HCT116 (cell line): ENCODE measurements at regions not wholly inside any gene's neighbourhood (a gene's known extent, or its start where the extent isn't known, plus 50 kb on each side); places are given as distances from the start of the nearest gene placed in this dataset.

ENCODE experiments used
- ATAC-seq: fragments of 200-7000 bp; cut with Tn5 transposase; 2 replicates; pipeline ENCODE4 v1.9.1; 2020; ENCODE audit warnings: mild to moderate bottlenecking, moderate library complexity
- BruUV-seq: library from RNA; stranded (reverse); fragments of 400-500 nt; replicated peaks from 2 replicates; lab custom pipeline; 2021; lab: Mats Ljungman, UMichigan
- CTCF ChIA-PET: fragments of 300-600 bp; sonication (Branson Sonifier 250); formaldehyde crosslinking; loops from one replicate; lab custom pipeline; 2021; ENCODE audit warnings: antibody characterized with exemption; lab: Charles Lee
- POLR2A ChIA-PET: fragments of 300-600, 350-600 bp; sonication (Branson Sonifier 250); formaldehyde crosslinking; loops from one replicate; lab custom pipeline; 2021; ENCODE audit warnings: antibody characterized with exemption; lab: Charles Lee
- RAD21 ChIA-PET, 2 experiments: fragments of 300-600 bp; sonication (Branson Sonifier 250); formaldehyde crosslinking; loops; one replicate each; lab custom pipeline; 2023; ENCODE audit warnings: low total read pairs in 2 of 2; ENCODE audit not compliant: uncharacterized antibody in 2 of 2, unreplicated experiment in 2 of 2, low non-redundant PET in 1 of 2; lab: Charles Lee
- DNase-seq: peaks from one replicate; pipeline ENCODE4 v3.0.0-alpha.2; 2010; ENCODE audit warnings: low read depth, low spot score
- H2AFZ ChIP-seq: fragments of 200-600 bp; shearing (Covaris generic), sonication (generic); 2 replicates; pipeline ENCODE4 v1.6.1; 2017; ENCODE audit warnings: low read depth, mixed run types, mixed read lengths, antibody characterized with exemption, low read length; ENCODE audit not compliant: poor library complexity, severe bottlenecking
- H3K27ac ChIP-seq: 2 replicates; pipeline ENCODE4 v1.5.1; 2012; ENCODE audit warnings: low read depth, low read length
- H3K27me3 ChIP-seq: fragments of 200-600 bp; sonication (generic); 2 replicates; pipeline ENCODE4 v1.6.1; 2016; ENCODE audit warnings: mixed run types, low read length, mixed read lengths; ENCODE audit not compliant: insufficient read depth
- H3K36me3 ChIP-seq, 2 experiments: fragments of 200-500 bp in 1 of 2; fragments of 200-600 bp in 1 of 2; sonication (Bioruptor generic) in 1 of 2; sonication (generic) in 1 of 2; 2 replicates each; pipeline versions ENCODE4 v1.5.1 to v1.6.1; 2014 to 2016; ENCODE audit warnings: low read length in 2 of 2, inconsistent platforms in 1 of 2, mixed read lengths in 1 of 2, mixed run types in 1 of 2; ENCODE audit not compliant: insufficient read depth in 2 of 2, control insufficient read depth in 1 of 2
- H3K4me1 ChIP-seq, 2 experiments: fragments of 200-600 bp in 1 of 2; sonication (generic) in 1 of 2; 2 replicates each; pipeline versions ENCODE4 v1.5.1 to v1.6.1; 2012 to 2017; ENCODE audit warnings: low read length in 2 of 2, inconsistent platforms in 1 of 2, mild to moderate bottlenecking in 1 of 2, mixed read lengths in 1 of 2, mixed run types in 1 of 2, moderate library complexity in 1 of 2; ENCODE audit not compliant: insufficient read depth in 2 of 2, control insufficient read depth in 1 of 2
- H3K4me2 ChIP-seq: fragments of 200-600 bp; sonication (generic); 2 replicates; pipeline ENCODE4 v1.6.1; 2017; ENCODE audit warnings: mixed run types, low read length, mixed read lengths
- H3K4me3 ChIP-seq, 2 experiments: fragments of 200-600 bp in 1 of 2; sonication (generic) in 1 of 2; replicated peaks in 1 of 2; 2 replicates each; pipeline ENCODE4 v1.5.1; 2011 to 2016; ENCODE audit warnings: low read length in 2 of 2, control low read depth in 1 of 2, low read depth in 1 of 2, mild to moderate bottlenecking in 1 of 2, mixed read lengths in 1 of 2, mixed run types in 1 of 2
- H3K79me2 ChIP-seq: fragments of 200-600 bp; sonication (generic); 2 replicates; pipeline ENCODE4 v1.6.1; 2017; ENCODE audit warnings: mild to moderate bottlenecking, mixed run types, low read length, moderate library complexity, mixed read lengths; ENCODE audit not compliant: insufficient read depth
- H3K9ac ChIP-seq: fragments of 200-600 bp; sonication (generic); 2 replicates; pipeline ENCODE4 v1.6.1; 2016; ENCODE audit warnings: low read length, mixed read lengths
- H3K9me2 ChIP-seq: fragments of 200-600 bp; sonication (generic), shearing (Covaris generic); 2 replicates; pipeline ENCODE4 v1.6.1; 2017; ENCODE audit warnings: mixed run types, mild to moderate bottlenecking, moderate library complexity; ENCODE audit not compliant: insufficient read depth
- H3K9me3 ChIP-seq, 2 experiments: fragments of 200-500 bp in 1 of 2; fragments of 200-600 bp in 1 of 2; sonication (Bioruptor generic) in 1 of 2; sonication (generic) in 1 of 2; 2 replicates each; pipeline ENCODE4 v1.6.1; 2014 to 2017; ENCODE audit warnings: low read length in 2 of 2, mixed read lengths in 2 of 2, inconsistent platforms in 1 of 2, low read depth in 1 of 2, mild to moderate bottlenecking in 1 of 2, mixed run types in 1 of 2, moderate library complexity in 1 of 2; ENCODE audit not compliant: control insufficient read depth in 1 of 2, insufficient read depth in 1 of 2
- H4K20me1 ChIP-seq: fragments of 200-600 bp; sonication (generic), shearing (Covaris generic); 2 replicates; pipeline ENCODE4 v1.6.1; 2017; ENCODE audit warnings: mixed run types, mild to moderate bottlenecking, moderate library complexity; ENCODE audit not compliant: insufficient read depth
- CBX3 ChIP-seq: IDR thresholded peaks from 2 replicates; pipeline ENCODE4 v1.6.1; 2012; ENCODE audit warnings: low read depth
- CEBPB ChIP-seq: IDR thresholded peaks from 2 replicates; pipeline ENCODE4 v1.6.1; 2012; ENCODE audit warnings: low read depth
- EGR1 ChIP-seq: IDR thresholded peaks from 2 replicates; pipeline ENCODE4 v1.6.1; 2012; ENCODE audit warnings: low read depth
- ELF1 ChIP-seq: IDR thresholded peaks from 2 replicates; pipeline ENCODE4 v1.6.1; 2012; ENCODE audit warnings: low read depth, borderline replicate concordance
- POLR2A ChIP-seq: IDR thresholded peaks from 2 replicates; pipeline ENCODE4 v1.7.0; 2011; ENCODE audit warnings: borderline replicate concordance; ENCODE audit not compliant: insufficient read depth, insufficient read length; ENCODE audit errors: extremely low read depth
- POLR2AphosphoS5 ChIP-seq: IDR thresholded peaks from 2 replicates; pipeline ENCODE4 v1.6.1; 2011; ENCODE audit warnings: mild to moderate bottlenecking, low read depth, low read length, moderate library complexity
- SIN3A ChIP-seq: IDR thresholded peaks from 2 replicates; pipeline ENCODE4 v1.6.1; 2012; ENCODE audit warnings: low read depth
- SP1 ChIP-seq: IDR thresholded peaks from 2 replicates; pipeline ENCODE4 v1.6.1; 2012; ENCODE audit warnings: low read depth
- TCF7L2 ChIP-seq: IDR thresholded peaks from 2 replicates; pipeline ENCODE4 v1.7.0; 2011; ENCODE audit warnings: borderline replicate concordance, inconsistent platforms; ENCODE audit not compliant: insufficient read depth, insufficient read length; ENCODE audit errors: extremely low read depth
- ZNF274 ChIP-seq: fragments of 200-500 bp; sonication (Bioruptor generic); IDR thresholded peaks from 2 replicates; pipeline ENCODE4 v1.6.1; 2014; ENCODE audit warnings: mild to moderate bottlenecking, low read depth, low read length, inconsistent platforms
- intact Hi-C: fragments of 100-400 bp; cut with micrococcal nuclease; formaldehyde crosslinking; loops from 2 replicates; pipeline ENCODE4 v1.10.0; 2022
- TF ChIP-seq, protein P1 (sequence below): IDR thresholded peaks from 2 replicates; pipeline ENCODE4 v1.6.1; 2012
- TF ChIP-seq, protein P2 (sequence below): IDR thresholded peaks from 2 replicates; pipeline ENCODE4 v1.6.1; 2012; ENCODE audit warnings: low read depth
- TF ChIP-seq, protein P3 (sequence below): IDR thresholded peaks from 2 replicates; pipeline ENCODE4 v1.6.1; 2012
- TF ChIP-seq, protein P4 (sequence below), 3 experiments: fragments of 200-600 bp in 1 of 3; sonication (generic) in 1 of 3; IDR thresholded peaks in 2 of 3; conservative IDR thresholded peaks in 1 of 3; 2 replicates each; pipeline ENCODE4 v1.5.1; 2012 to 2017; ENCODE audit warnings: low read depth in 2 of 3, low read length in 2 of 3, antibody characterized with exemption in 1 of 3, borderline replicate concordance in 1 of 3, control low read depth in 1 of 3, mild to moderate bottlenecking in 1 of 3, mixed read lengths in 1 of 3, mixed run types in 1 of 3, moderate library complexity in 1 of 3; ENCODE audit not compliant: insufficient read depth in 1 of 3

DNA sequence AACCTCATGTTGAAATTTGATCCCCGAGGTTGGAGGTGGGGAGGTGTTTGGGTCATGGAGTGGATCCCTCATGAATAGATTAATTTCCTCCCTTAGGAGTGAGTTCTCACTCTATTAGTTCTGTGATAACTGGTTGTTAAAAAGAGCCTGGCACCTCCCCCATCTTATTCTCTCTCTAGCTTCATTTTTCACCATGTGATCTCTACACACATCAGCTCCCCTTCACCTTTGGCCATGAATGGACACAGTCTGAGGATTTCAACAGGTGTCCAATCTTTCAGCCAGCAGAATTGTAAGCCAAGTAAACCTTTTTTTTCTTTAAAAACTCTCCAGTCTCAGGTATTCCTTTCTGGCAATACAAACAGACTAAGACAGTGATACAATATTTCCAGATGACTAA lies 602.0 kb upstream of the FAM98A start:
- ChIA-PET POLR2A (no interaction called here), RAD21 (no interaction called here)

More for the DNA sequence above, 602.0 kb upstream of the FAM98A start:
- ATAC-seq (no peak), DNase-seq (no peak)
- no peaks in the 10 kb centered on the region for H3K9me2 ChIP-seq
- H3K36me3 ChIP-seq: no peaks in the 10 kb centered on the region
- CTCF ChIA-PET: no interaction called here
- no peaks in the 10 kb centered on the region for H3K79me2 ChIP-seq
- BruUV-seq: no TSS peak
- TF ChIP-seq, protein P1, sequence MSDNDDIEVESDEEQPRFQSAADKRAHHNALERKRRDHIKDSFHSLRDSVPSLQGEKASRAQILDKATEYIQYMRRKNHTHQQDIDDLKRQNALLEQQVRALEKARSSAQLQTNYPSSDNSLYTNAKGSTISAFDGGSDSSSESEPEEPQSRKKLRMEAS: no peak
- no peak for TF ChIP-seq EGR1
- TF ChIP-seq, protein P2, sequence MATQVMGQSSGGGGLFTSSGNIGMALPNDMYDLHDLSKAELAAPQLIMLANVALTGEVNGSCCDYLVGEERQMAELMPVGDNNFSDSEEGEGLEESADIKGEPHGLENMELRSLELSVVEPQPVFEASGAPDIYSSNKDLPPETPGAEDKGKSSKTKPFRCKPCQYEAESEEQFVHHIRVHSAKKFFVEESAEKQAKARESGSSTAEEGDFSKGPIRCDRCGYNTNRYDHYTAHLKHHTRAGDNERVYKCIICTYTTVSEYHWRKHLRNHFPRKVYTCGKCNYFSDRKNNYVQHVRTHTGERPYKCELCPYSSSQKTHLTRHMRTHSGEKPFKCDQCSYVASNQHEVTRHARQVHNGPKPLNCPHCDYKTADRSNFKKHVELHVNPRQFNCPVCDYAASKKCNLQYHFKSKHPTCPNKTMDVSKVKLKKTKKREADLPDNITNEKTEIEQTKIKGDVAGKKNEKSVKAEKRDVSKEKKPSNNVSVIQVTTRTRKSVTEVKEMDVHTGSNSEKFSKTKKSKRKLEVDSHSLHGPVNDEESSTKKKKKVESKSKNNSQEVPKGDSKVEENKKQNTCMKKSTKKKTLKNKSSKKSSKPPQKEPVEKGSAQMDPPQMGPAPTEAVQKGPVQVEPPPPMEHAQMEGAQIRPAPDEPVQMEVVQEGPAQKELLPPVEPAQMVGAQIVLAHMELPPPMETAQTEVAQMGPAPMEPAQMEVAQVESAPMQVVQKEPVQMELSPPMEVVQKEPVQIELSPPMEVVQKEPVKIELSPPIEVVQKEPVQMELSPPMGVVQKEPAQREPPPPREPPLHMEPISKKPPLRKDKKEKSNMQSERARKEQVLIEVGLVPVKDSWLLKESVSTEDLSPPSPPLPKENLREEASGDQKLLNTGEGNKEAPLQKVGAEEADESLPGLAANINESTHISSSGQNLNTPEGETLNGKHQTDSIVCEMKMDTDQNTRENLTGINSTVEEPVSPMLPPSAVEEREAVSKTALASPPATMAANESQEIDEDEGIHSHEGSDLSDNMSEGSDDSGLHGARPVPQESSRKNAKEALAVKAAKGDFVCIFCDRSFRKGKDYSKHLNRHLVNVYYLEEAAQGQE: no peak
- no peak for TF ChIP-seq ZNF274
- TF ChIP-seq, protein P3, sequence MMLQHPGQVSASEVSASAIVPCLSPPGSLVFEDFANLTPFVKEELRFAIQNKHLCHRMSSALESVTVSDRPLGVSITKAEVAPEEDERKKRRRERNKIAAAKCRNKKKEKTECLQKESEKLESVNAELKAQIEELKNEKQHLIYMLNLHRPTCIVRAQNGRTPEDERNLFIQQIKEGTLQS: no peak
- TF ChIP-seq SIN3A: no peak
- TF ChIP-seq CBX3: no peak
- no peak for TF ChIP-seq POLR2A
- no peak for TF ChIP-seq ELF1
- no peak for TF ChIP-seq TCF7L2
- TF ChIP-seq CEBPB: no peak
- TF ChIP-seq SP1: no peak
- TF ChIP-seq, protein P4, sequence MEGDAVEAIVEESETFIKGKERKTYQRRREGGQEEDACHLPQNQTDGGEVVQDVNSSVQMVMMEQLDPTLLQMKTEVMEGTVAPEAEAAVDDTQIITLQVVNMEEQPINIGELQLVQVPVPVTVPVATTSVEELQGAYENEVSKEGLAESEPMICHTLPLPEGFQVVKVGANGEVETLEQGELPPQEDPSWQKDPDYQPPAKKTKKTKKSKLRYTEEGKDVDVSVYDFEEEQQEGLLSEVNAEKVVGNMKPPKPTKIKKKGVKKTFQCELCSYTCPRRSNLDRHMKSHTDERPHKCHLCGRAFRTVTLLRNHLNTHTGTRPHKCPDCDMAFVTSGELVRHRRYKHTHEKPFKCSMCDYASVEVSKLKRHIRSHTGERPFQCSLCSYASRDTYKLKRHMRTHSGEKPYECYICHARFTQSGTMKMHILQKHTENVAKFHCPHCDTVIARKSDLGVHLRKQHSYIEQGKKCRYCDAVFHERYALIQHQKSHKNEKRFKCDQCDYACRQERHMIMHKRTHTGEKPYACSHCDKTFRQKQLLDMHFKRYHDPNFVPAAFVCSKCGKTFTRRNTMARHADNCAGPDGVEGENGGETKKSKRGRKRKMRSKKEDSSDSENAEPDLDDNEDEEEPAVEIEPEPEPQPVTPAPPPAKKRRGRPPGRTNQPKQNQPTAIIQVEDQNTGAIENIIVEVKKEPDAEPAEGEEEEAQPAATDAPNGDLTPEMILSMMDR (IDR thresholded peaks at IDR 0.05 in 2 of 3, conservative IDR thresholded peaks at IDR 0.05 in 1 of 3; ENCODE audit: borderline replicate concordance in 1 of 3, insufficient read depth in 1 of 3, low read depth in 2 of 3, low read length in 2 of 3): no peak
- no peak for TF ChIP-seq POLR2AphosphoS5
- no peaks in the 10 kb centered on the region for H3K4me1 ChIP-seq
- intact Hi-C loops: no loop called here
- no peak overlapping the region for H3K9ac ChIP-seq
- no peaks in the 10 kb centered on the region for H3K27me3 ChIP-seq
- peaks cover 10 to 18% of the 10 kb centered on the region in 2 experiments; a peak in 2 of 4 replicates for H3K9me3 ChIP-seq
- H2AFZ ChIP-seq: no peak overlapping the region
- no peaks in the 10 kb centered on the region for H4K20me1 ChIP-seq
- no peak overlapping the region for H3K4me3 ChIP-seq
- no peak overlapping the region for H3K4me2 ChIP-seq
- no peak overlapping the region for H3K27ac ChIP-seq
